NB4 (cell line): ENCODE measurements at regions not wholly inside any gene's neighbourhood (a gene's known extent, or its start where the extent isn't known, plus 50 kb on each side); places are given as distances from the start of the nearest gene placed in this dataset.
"Not testable (repeated sequence)": the region's sequence is repeated elsewhere in the genome, so short reads cannot be mapped to it uniquely, and the experiment has no call there.

Experiments
- DNase-seq: peaks from one replicate; pipeline ENCODE4 v3.0.0; 2010; ENCODE audit warnings: low read depth
- H3K4me3 ChIP-seq: one replicate; pipeline ENCODE4 v1.5.1; 2011; ENCODE audit warnings: mild to moderate bottlenecking, low read depth, low read length, moderate library complexity
- MYC ChIP-seq: IDR thresholded peaks from 2 replicates; pipeline ENCODE4 v1.6.1; 2011; ENCODE audit warnings: low read depth, low read length
- POLR2A ChIP-seq: IDR thresholded peaks from 2 replicates; pipeline ENCODE4 v1.6.1; 2011; ENCODE audit warnings: mild to moderate bottlenecking; ENCODE audit not compliant: insufficient read length; ENCODE audit errors: extremely low read depth
- TF ChIP-seq, protein P1 (sequence below): IDR thresholded peaks from one replicate; pipeline ENCODE4 v1.5.1; 2012; ENCODE audit warnings: low read depth, low read length
- TF ChIP-seq, protein P2 (sequence below): IDR thresholded peaks from 2 replicates; pipeline ENCODE4 v1.6.1; 2011; ENCODE audit warnings: low read depth, low read length

DNA sequence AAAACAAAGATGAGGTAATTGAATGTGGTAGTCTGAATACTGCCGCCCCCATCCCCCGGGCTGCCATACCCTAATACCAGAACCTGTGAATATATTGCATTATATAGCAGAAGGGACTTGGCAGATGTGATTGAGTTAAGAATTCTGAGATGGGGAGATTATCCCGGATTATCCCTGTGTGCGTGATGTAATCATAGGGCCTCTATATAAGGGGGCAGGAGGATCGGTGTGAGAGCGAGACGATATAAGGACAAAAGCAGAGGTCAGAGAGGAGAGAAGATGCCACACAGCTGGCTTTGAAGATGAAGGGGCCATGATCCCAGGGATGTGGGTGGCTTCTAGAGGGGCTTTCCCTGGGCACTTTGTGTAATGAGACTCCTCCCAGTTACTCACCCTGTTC is 101.7 kb upstream of the TLE1 start:
- H3K4me3 ChIP-seq, result no peak overlapping the region
- TF ChIP-seq POLR2A (no peak), MYC (no peak)
- TF ChIP-seq, protein P1, sequence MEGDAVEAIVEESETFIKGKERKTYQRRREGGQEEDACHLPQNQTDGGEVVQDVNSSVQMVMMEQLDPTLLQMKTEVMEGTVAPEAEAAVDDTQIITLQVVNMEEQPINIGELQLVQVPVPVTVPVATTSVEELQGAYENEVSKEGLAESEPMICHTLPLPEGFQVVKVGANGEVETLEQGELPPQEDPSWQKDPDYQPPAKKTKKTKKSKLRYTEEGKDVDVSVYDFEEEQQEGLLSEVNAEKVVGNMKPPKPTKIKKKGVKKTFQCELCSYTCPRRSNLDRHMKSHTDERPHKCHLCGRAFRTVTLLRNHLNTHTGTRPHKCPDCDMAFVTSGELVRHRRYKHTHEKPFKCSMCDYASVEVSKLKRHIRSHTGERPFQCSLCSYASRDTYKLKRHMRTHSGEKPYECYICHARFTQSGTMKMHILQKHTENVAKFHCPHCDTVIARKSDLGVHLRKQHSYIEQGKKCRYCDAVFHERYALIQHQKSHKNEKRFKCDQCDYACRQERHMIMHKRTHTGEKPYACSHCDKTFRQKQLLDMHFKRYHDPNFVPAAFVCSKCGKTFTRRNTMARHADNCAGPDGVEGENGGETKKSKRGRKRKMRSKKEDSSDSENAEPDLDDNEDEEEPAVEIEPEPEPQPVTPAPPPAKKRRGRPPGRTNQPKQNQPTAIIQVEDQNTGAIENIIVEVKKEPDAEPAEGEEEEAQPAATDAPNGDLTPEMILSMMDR, result no peak
- TF ChIP-seq, protein P2, sequence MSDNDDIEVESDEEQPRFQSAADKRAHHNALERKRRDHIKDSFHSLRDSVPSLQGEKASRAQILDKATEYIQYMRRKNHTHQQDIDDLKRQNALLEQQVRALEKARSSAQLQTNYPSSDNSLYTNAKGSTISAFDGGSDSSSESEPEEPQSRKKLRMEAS, result no peak
- DNase-seq, result no peak

DNA sequence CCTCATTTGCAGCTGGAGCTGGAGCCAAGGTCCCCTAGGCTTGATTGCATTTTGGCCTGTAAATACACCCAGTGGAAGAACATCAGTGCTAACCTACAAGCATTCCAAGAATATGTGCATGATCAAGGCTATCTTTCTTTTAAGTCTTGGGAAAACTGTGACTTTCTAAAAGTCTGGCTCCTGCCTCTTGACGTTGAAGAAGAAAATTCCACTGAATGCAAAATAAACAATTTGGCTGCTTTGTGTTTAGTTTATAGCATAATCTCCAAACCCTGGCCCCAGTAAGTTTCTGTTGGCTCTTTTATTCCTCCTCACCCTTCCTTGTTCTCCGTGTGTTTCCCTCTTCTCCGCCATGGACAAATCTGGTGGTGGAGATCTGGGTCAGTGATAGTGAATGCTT is 109.3 kb upstream of the TLE1 start:
- TF ChIP-seq MYC, result no peak
- TF ChIP-seq, protein P2, result no peak
- TF ChIP-seq, protein P1, result no peak
- no peak for TF ChIP-seq POLR2A
- no peak overlapping the region for H3K4me3 ChIP-seq
- DNase-seq, result no peak

DNA sequence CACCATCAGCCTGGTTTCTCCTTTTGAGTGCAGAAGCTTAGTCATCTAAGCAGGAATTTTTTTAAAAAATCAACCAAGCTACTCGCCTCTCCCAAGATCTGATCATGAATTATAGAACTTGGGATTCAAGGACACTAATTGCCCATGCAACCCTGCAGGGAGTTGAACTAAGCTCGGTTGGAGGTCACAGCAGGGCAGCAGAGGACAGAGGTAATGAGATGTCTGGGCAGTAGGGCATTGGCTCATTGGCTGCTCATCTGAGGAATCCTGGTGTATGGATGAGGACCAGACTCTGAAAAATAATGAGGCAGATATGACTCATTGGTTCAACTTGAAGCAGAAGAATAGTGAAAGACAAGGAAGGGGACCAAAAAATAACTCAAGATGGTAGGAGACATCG is 111.8 kb upstream of the TLE1 start:
- no peak for DNase-seq
- TF ChIP-seq POLR2A (no peak), MYC (no peak)
- TF ChIP-seq, protein P2, result no peak
- TF ChIP-seq, protein P1, result no peak
- H3K4me3 ChIP-seq, result no peak overlapping the region

DNA sequence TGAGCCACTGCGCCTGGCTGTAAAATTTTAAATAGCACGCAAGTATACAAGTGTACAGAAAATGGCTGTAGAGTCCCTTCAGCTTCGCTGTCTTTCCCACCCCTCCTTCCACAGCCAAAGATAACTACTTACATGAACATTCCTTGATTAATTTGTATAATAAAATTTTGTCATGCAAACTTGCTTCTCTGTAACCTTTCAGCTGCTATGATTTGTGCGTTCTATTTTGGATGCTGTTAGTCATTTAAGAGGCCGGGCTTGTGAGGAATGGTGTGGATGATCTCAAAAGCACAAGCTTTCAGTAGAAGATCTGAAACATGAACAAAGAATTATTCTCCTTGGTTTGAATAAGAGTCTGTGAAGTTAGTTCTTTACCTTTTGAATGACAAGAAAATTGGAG is 115.0 kb upstream of the TLE1 start:
- no peak overlapping the region for H3K4me3 ChIP-seq
- no peak for DNase-seq
- TF ChIP-seq, protein P1, result no peak
- TF ChIP-seq POLR2A (no peak), MYC (no peak)
- TF ChIP-seq, protein P2, result no peak

DNA sequence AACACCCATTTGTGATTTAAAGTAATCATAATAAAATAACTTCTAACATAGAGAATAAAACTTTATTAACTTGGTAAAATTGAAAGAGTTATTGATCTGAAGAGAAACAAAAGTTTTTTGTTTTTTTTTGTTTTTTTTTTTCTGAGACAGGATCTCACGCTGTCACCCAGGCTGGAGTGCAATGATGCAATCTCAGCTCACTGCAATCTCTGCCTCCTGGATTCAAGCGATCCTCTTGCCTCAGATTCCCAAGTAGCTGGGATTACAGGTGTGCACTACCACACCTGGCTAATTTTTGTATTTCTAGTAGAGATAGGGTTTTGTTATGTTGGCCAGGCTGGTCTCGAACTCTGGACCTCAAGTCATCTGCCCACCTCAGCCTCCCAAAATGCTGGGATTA is 116.5 kb upstream of the SPATA31D4 start:
- not testable (repeated sequence) for H3K4me3 ChIP-seq, DNase-seq

DNA sequence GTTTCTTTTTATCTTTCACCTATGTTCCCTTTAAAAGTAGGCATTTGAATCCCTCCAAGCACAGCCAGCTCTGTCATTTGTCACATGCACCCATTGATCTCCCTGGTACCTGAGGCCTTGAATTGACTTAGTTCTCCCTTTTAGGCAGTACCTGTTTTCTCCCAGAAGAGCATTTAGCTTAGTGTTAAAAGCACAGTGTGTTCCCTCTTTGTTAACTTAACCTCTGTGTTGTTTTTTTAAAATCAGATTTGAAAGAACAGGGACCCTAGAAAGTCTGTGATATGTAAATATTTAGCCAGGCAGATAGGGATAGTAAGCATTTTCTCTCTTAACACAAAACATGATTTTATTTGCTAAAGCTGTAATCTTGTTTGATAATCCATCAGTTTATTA is 113.8 kb upstream of the SPATA31D4 start:
- TF ChIP-seq, protein P2, result no peak
- TF ChIP-seq MYC (no peak), POLR2A (no peak)
- TF ChIP-seq, protein P1, result no peak
- DNase-seq, result no peak
- H3K4me3 ChIP-seq, result no peak overlapping the region
